H9 (cell line): ENCODE measurements at regions not wholly inside any gene's neighbourhood (a gene's known extent, or its start where the extent isn't known, plus 50 kb on each side); places are given as distances from the start of the nearest gene placed in this dataset.

Source experiments
- DNase-seq: peaks from one replicate; pipeline ENCODE4 v3.0.0-alpha.2; 2017
- H2AFZ ChIP-seq: one replicate; pipeline ENCODE4 v1.6.1; 2013; ENCODE audit warnings: mild to moderate bottlenecking, low read length, control low read depth, moderate library complexity
- H2AK5ac ChIP-seq: 2 replicates; pipeline ENCODE4 v1.6.1; 2013; ENCODE audit warnings: low read length, control low read depth, mixed read lengths; ENCODE audit not compliant: insufficient read length
- H2BK120ac ChIP-seq: one replicate; pipeline ENCODE4 v1.6.1; 2013; ENCODE audit warnings: low read depth, mild to moderate bottlenecking, low read length, control low read depth, inconsistent platforms; ENCODE audit not compliant: poor library complexity, severe bottlenecking
- H2BK12ac ChIP-seq: 2 replicates; pipeline ENCODE4 v1.6.1; 2013; ENCODE audit warnings: low read length, control low read depth, mixed read lengths, low read depth; ENCODE audit not compliant: insufficient read length
- H2BK15ac ChIP-seq: 2 replicates; pipeline ENCODE4 v1.6.1; 2013; ENCODE audit warnings: low read depth, low read length, control low read depth
- H2BK20ac ChIP-seq: one replicate; pipeline ENCODE4 v1.6.1; 2013; ENCODE audit warnings: low read depth, mild to moderate bottlenecking, low read length, control low read depth, inconsistent platforms; ENCODE audit not compliant: poor library complexity, severe bottlenecking
- H2BK5ac ChIP-seq: 2 replicates; pipeline ENCODE4 v1.6.1; 2013; ENCODE audit warnings: low read length, control low read depth, mixed read lengths; ENCODE audit not compliant: insufficient read length
- H3K14ac ChIP-seq: 2 replicates; pipeline ENCODE4 v1.6.1; 2013; ENCODE audit warnings: low read length, control low read depth; ENCODE audit not compliant: insufficient read depth
- H3K18ac ChIP-seq: 2 replicates; pipeline ENCODE4 v1.6.1; 2013; ENCODE audit warnings: low read depth, mild to moderate bottlenecking, mixed read lengths, low read length, control low read depth; ENCODE audit not compliant: insufficient read length
- H3K23ac ChIP-seq: 2 replicates; pipeline ENCODE4 v1.6.1; 2013; ENCODE audit warnings: low read length, control low read depth, mixed read lengths, low read depth; ENCODE audit not compliant: insufficient read length
- H3K23me2 ChIP-seq: 2 replicates; pipeline ENCODE4 v1.6.1; 2013; ENCODE audit warnings: low read depth, mild to moderate bottlenecking, mixed read lengths, low read length, control low read depth; ENCODE audit not compliant: insufficient read length, poor library complexity, severe bottlenecking
- H3K27ac ChIP-seq: 2 replicates; pipeline ENCODE4 v1.5.1; 2013; ENCODE audit warnings: low read length, control low read depth, mixed read lengths, low read depth; ENCODE audit not compliant: insufficient read length
- H3K27me3 ChIP-seq: 2 replicates; pipeline ENCODE4 v1.6.1; 2013; ENCODE audit warnings: low read length, control low read depth, inconsistent platforms; ENCODE audit not compliant: insufficient read depth
- H3K4ac ChIP-seq: 2 replicates; pipeline ENCODE4 v1.6.1; 2013; ENCODE audit warnings: low read depth, mild to moderate bottlenecking, control low read depth, inconsistent platforms, low read length, moderate library complexity
- H3K4me1 ChIP-seq: 2 replicates; pipeline ENCODE4 v1.6.1; 2013; ENCODE audit warnings: low read length, control low read depth, inconsistent platforms; ENCODE audit not compliant: insufficient read depth
- H3K4me2 ChIP-seq: 2 replicates; pipeline ENCODE4 v1.6.1; 2013; ENCODE audit warnings: low read length, control low read depth, mixed read lengths; ENCODE audit not compliant: insufficient read length, insufficient read depth
- H3K56ac ChIP-seq: 2 replicates; pipeline ENCODE4 v1.6.1; 2013; ENCODE audit warnings: low read depth, mild to moderate bottlenecking, mixed read lengths, low read length, control low read depth; ENCODE audit not compliant: insufficient read length
- H3K79me1 ChIP-seq: 2 replicates; pipeline ENCODE4 v1.6.1; 2013; ENCODE audit warnings: low read depth, mild to moderate bottlenecking, moderate library complexity, low read length, control low read depth, inconsistent platforms; ENCODE audit not compliant: insufficient read depth, poor library complexity, severe bottlenecking
- H3K79me2 ChIP-seq: 2 replicates; pipeline ENCODE4 v1.6.1; 2013; ENCODE audit warnings: low read length, control low read depth, inconsistent platforms; ENCODE audit not compliant: insufficient read depth
- H3K9ac ChIP-seq: 2 replicates; pipeline ENCODE4 v1.6.1; 2013; ENCODE audit warnings: low read length, control low read depth, mixed read lengths; ENCODE audit not compliant: insufficient read length; ENCODE audit errors: extremely low read depth
- H3K9me3 ChIP-seq: one replicate; pipeline ENCODE4 v1.6.1; 2013; ENCODE audit warnings: low read depth, low read length, inconsistent platforms; ENCODE audit not compliant: control insufficient read depth
- H3T11ph ChIP-seq: one replicate; pipeline ENCODE4 v1.6.1; 2013; ENCODE audit warnings: mild to moderate bottlenecking, low read length, control low read depth, inconsistent platforms
- H4K20me1 ChIP-seq: one replicate; pipeline ENCODE4 v1.6.1; 2013; ENCODE audit not compliant: control insufficient read depth, insufficient read length, insufficient read depth
- H4K5ac ChIP-seq: 2 replicates; pipeline ENCODE4 v1.6.1; 2013; ENCODE audit warnings: low read depth, mild to moderate bottlenecking, mixed read lengths, low read length, control low read depth; ENCODE audit not compliant: insufficient read length
- H4K8ac ChIP-seq: replicated peaks from 2 replicates; pipeline ENCODE4 v1.6.1; 2013; ENCODE audit warnings: low read length, control low read depth, mixed read lengths, low read depth; ENCODE audit not compliant: insufficient read length
- H4K91ac ChIP-seq: 2 replicates; pipeline ENCODE4 v1.6.1; 2013; ENCODE audit warnings: low read depth, mild to moderate bottlenecking, moderate library complexity, mixed read lengths, low read length, control low read depth; ENCODE audit not compliant: insufficient read length
- H3K27ac Mint-ChIP-seq, 3 experiments: 2 replicates in 2 of 3; 3 replicates in 1 of 3; pipeline ENCODE4 v1.8.0; 2020 to 2021; ENCODE audit warnings: mixed read lengths in 3 of 3, mild to moderate bottlenecking in 1 of 3, moderate library complexity in 1 of 3
- H3K27me3 Mint-ChIP-seq: 2 replicates; pipeline ENCODE4 v1.8.0; 2021; ENCODE audit warnings: low read depth, mild to moderate bottlenecking, moderate library complexity, mixed read lengths
- H3K36me3 Mint-ChIP-seq, 3 experiments: 2 replicates in 2 of 3; 3 replicates in 1 of 3; pipeline ENCODE4 v1.8.0; 2020 to 2021; ENCODE audit warnings: low read depth in 3 of 3, mixed read lengths in 3 of 3; ENCODE audit not compliant: insufficient read depth in 1 of 3
- H3K4me1 Mint-ChIP-seq, 2 experiments: 2 replicates each; pipeline ENCODE4 v1.8.0; 2020; ENCODE audit warnings: mixed read lengths in 2 of 2
- H3K4me3 Mint-ChIP-seq, 2 experiments: 2 replicates in 1 of 2; 3 replicates in 1 of 2; pipeline ENCODE4 v1.8.0; 2020 to 2021; ENCODE audit warnings: mild to moderate bottlenecking in 2 of 2, mixed read lengths in 2 of 2, moderate library complexity in 1 of 2
- H3K9me3 Mint-ChIP-seq, 2 experiments: 2 replicates in 1 of 2; 3 replicates in 1 of 2; pipeline ENCODE4 v1.8.0; 2020; ENCODE audit warnings: mild to moderate bottlenecking in 2 of 2, mixed read lengths in 2 of 2, moderate library complexity in 1 of 2
- WGBS: extraction: QIAGEN DNeasy Blood & Tissue Kit; methylation state at CpG from one replicate; pipeline ENCODE4 v1.1.7; 2013; ENCODE audit warnings: missing lambda C conversion rate, low lambda C conversion rate, mixed read lengths; ENCODE audit not compliant: insufficient read length; ENCODE audit errors: extremely low coverage; 5-methylcytosine and 5-hydroxymethylcytosine counted together
- TF ChIP-seq, protein P1 (sequence below): fragments of 200-600 bp; sonication (generic); conservative IDR thresholded peaks from 3 replicates; pipeline ENCODE4 v1.8.0; 2021; ENCODE audit warnings: antibody characterized with exemption, mild to moderate bottlenecking

DNA sequence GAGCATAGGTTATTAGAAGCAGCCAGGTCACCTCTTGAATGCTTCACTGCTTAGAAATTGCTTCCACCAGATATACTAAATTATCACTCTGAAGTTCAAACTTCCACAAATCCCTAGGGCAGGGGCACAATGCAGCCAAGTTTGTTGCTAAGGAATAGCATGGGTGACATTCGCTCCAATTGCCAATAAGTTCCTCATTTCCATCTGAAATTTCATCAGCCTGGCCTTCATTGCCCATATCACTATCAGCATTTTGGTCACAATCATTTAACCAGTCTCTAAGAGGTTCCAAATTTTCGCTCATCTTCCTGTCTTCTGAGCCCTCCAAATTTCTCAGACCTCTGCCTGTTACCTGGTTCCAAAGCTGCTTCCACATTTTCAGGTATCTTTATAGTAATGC is 356.1 kb downstream of the DAD1 start:
- H3K4me1 ChIP-seq = no peaks in the 10 kb centered on the region
- no peak overlapping the region for H3K4me3 Mint-ChIP-seq
- no peak overlapping the region for H3K23ac ChIP-seq
- no peak overlapping the region for H2AK5ac ChIP-seq
- H3K27ac Mint-ChIP-seq = no peak overlapping the region; a peak in 1 of 7 replicates
- H4K91ac ChIP-seq = no peak overlapping the region
- H2BK12ac ChIP-seq = no peak overlapping the region
- H3K27ac ChIP-seq = no peak overlapping the region
- H3T11ph ChIP-seq = no peak overlapping the region
- no peaks in the 10 kb centered on the region for H3K79me2 ChIP-seq
- no peak overlapping the region for H2BK20ac ChIP-seq
- peaks cover 9 to 11% of the 10 kb centered on the region in 2 experiments for H3K4me1 Mint-ChIP-seq
- peaks cover 33 to 35% of the 10 kb centered on the region in 2 experiments for H3K9me3 Mint-ChIP-seq
- no peak overlapping the region for H2AFZ ChIP-seq
- no peak overlapping the region for H3K18ac ChIP-seq
- H3K56ac ChIP-seq = no peak overlapping the region
- no peak for DNase-seq
- no peaks in the 10 kb centered on the region for H3K9me3 ChIP-seq
- TF ChIP-seq, protein P1, sequence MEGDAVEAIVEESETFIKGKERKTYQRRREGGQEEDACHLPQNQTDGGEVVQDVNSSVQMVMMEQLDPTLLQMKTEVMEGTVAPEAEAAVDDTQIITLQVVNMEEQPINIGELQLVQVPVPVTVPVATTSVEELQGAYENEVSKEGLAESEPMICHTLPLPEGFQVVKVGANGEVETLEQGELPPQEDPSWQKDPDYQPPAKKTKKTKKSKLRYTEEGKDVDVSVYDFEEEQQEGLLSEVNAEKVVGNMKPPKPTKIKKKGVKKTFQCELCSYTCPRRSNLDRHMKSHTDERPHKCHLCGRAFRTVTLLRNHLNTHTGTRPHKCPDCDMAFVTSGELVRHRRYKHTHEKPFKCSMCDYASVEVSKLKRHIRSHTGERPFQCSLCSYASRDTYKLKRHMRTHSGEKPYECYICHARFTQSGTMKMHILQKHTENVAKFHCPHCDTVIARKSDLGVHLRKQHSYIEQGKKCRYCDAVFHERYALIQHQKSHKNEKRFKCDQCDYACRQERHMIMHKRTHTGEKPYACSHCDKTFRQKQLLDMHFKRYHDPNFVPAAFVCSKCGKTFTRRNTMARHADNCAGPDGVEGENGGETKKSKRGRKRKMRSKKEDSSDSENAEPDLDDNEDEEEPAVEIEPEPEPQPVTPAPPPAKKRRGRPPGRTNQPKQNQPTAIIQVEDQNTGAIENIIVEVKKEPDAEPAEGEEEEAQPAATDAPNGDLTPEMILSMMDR = no peak
- no peaks in the 10 kb centered on the region for H3K23me2 ChIP-seq
- H4K20me1 ChIP-seq = no peaks in the 10 kb centered on the region
- no CpG with 5 or more reads among the region's 2 CpGs for WGBS
- no peak overlapping the region for H3K4me2 ChIP-seq
- H3K27me3 ChIP-seq = no peaks in the 10 kb centered on the region
- no peak overlapping the region for H2BK5ac ChIP-seq
- H4K8ac ChIP-seq = no peak overlapping the region
- H3K4ac ChIP-seq = no peak overlapping the region
- peaks cover 6 to 33% (median 29%) of the 10 kb centered on the region in 3 experiments for H3K36me3 Mint-ChIP-seq
- no peaks in the 10 kb centered on the region; the same call in 1 of the 2 replicates for H3K27me3 Mint-ChIP-seq
- no peak overlapping the region for H3K14ac ChIP-seq
- no peaks in the 10 kb centered on the region for H3K79me1 ChIP-seq
- no peak overlapping the region for H4K5ac ChIP-seq
- H2BK15ac ChIP-seq = no peak overlapping the region
- H3K9ac ChIP-seq = no peak overlapping the region
- H2BK120ac ChIP-seq = no peak overlapping the region
